GM21723 (cell line): ENCODE measurements at regions not wholly inside any gene's neighbourhood (a gene's known extent, or its start where the extent isn't known, plus 50 kb on each side); places are given as distances from the start of the nearest gene placed in this dataset.

Source experiments
- ATAC-seq: cut with Tn5 transposase; IDR thresholded peaks from one replicate; pipeline ENCODE4 v1.9.1; 2021; ENCODE audit warnings: mild to moderate bottlenecking, moderate library complexity; ENCODE audit not compliant: unreplicated experiment

- ATAC-seq = no peak
Observed at GRCh38 chr5:35282810-35283209, 52.5 kb upstream of the PRLR start.

GRCh38 chr5:35281613-35282012 is 51.3 kb upstream of the PRLR start:
- ATAC-seq = no peak
